Activated naive CD8-positive, alpha-beta T cell (primary cell): ENCODE measurements at regions not wholly inside any gene's neighbourhood (a gene's known extent, or its start where the extent isn't known, plus 50 kb on each side); places are given as distances from the start of the nearest gene placed in this dataset.

Source experiments
- H3K27ac Mint-ChIP-seq: one replicate; pipeline ENCODE4 v1.8.0; 2021; ENCODE audit warnings: mixed read lengths
- H3K27me3 Mint-ChIP-seq: one replicate; pipeline ENCODE4 v1.8.0; 2021; ENCODE audit warnings: mixed read lengths
- H3K36me3 Mint-ChIP-seq: one replicate; pipeline ENCODE4 v1.8.0; 2021; ENCODE audit warnings: mixed read lengths
- H3K4me1 Mint-ChIP-seq: one replicate; pipeline ENCODE4 v1.8.0; 2021; ENCODE audit warnings: low read depth, mixed read lengths
- H3K4me3 Mint-ChIP-seq: one replicate; pipeline ENCODE4 v1.8.0; 2021; ENCODE audit warnings: mild to moderate bottlenecking, mixed read lengths
- H3K9me3 Mint-ChIP-seq: one replicate; pipeline ENCODE4 v1.8.0; 2021; ENCODE audit warnings: low read depth, mixed read lengths

- H3K27ac Mint-ChIP-seq, result no peak overlapping the region
- H3K4me1 Mint-ChIP-seq, result no peaks in the 10 kb centered on the region
- H3K27me3 Mint-ChIP-seq, result no peaks in the 10 kb centered on the region
- no peaks in the 10 kb centered on the region for H3K9me3 Mint-ChIP-seq
- no peaks in the 10 kb centered on the region for H3K36me3 Mint-ChIP-seq
- H3K4me3 Mint-ChIP-seq, result no peak overlapping the region
Measured at GRCh38 chr20:51917886-51918535, 115.7 kb upstream of the SALL4 start.

GRCh38 chr20:51916244-51916643 is 113.9 kb upstream of the SALL4 start:
- Mint-ChIP-seq H3K4me1 (no peaks in the 10 kb centered on the region), H3K9me3 (no peaks in the 10 kb centered on the region), H3K27me3 (peaks cover 2% of the 10 kb centered on the region), H3K36me3 (no peaks in the 10 kb centered on the region), H3K27ac (no peak overlapping the region), H3K4me3 (no peak overlapping the region)

- Mint-ChIP-seq H3K4me3 (no peak overlapping the region), H3K9me3 (no peaks in the 10 kb centered on the region), H3K4me1 (no peaks in the 10 kb centered on the region)
Measured at GRCh38 chr20:51914758-51915157, 112.4 kb upstream of the SALL4 start.

GRCh38 chr20:51910321-51911050 is 108.2 kb upstream of the SALL4 start:
- H3K4me3 Mint-ChIP-seq, result no peak overlapping the region
- no peak overlapping the region for H3K27ac Mint-ChIP-seq
- no peaks in the 10 kb centered on the region for H3K36me3 Mint-ChIP-seq
- H3K27me3 Mint-ChIP-seq, result peaks cover 2% of the 10 kb centered on the region
- no peaks in the 10 kb centered on the region for H3K9me3 Mint-ChIP-seq
- H3K4me1 Mint-ChIP-seq, result no peaks in the 10 kb centered on the region

More at GRCh38 chr20:51914758-51915157, 112.4 kb upstream of the SALL4 start:
- H3K27me3 Mint-ChIP-seq, result peaks cover 2% of the 10 kb centered on the region
- H3K36me3 Mint-ChIP-seq, result no peaks in the 10 kb centered on the region
- H3K27ac Mint-ChIP-seq, result no peak overlapping the region

- H3K36me3 Mint-ChIP-seq, result no peaks in the 10 kb centered on the region
- no peak overlapping the region for H3K27ac Mint-ChIP-seq
- H3K9me3 Mint-ChIP-seq, result no peaks in the 10 kb centered on the region
- H3K4me1 Mint-ChIP-seq, result no peaks in the 10 kb centered on the region
- H3K4me3 Mint-ChIP-seq, result no peak overlapping the region
- peaks cover 2% of the 10 kb centered on the region for H3K27me3 Mint-ChIP-seq
Measured at GRCh38 chr20:51906679-51907078, 104.4 kb upstream of the SALL4 start.

GRCh38 chr20:51906049-51906448 is 103.7 kb upstream of the SALL4 start:
- Mint-ChIP-seq H3K36me3 (no peaks in the 10 kb centered on the region), H3K4me3 (no peak overlapping the region), H3K27me3 (no peaks in the 10 kb centered on the region), H3K27ac (no peak overlapping the region), H3K9me3 (no peaks in the 10 kb centered on the region), H3K4me1 (no peaks in the 10 kb centered on the region)

- Mint-ChIP-seq H3K4me1 (no peaks in the 10 kb centered on the region), H3K9me3 (peaks cover 4% of the 10 kb centered on the region), H3K4me3 (no peak overlapping the region), H3K36me3 (no peaks in the 10 kb centered on the region), H3K27ac (no peak overlapping the region), H3K27me3 (no peaks in the 10 kb centered on the region)
Measured at GRCh38 chr20:51902933-51903332, 100.6 kb upstream of the SALL4 start.

GRCh38 chr20:51900443-51900842 is 98.1 kb upstream of the SALL4 start:
- H3K36me3 Mint-ChIP-seq, result no peaks in the 10 kb centered on the region
- peaks cover 4% of the 10 kb centered on the region for H3K9me3 Mint-ChIP-seq

GRCh38 chr20:51899674-51900073 is 97.4 kb upstream of the SALL4 start:
- Mint-ChIP-seq H3K9me3 (peaks cover 4% of the 10 kb centered on the region), H3K27ac (no peak overlapping the region), H3K4me1 (no peaks in the 10 kb centered on the region), H3K4me3 (no peak overlapping the region), H3K36me3 (no peaks in the 10 kb centered on the region), H3K27me3 (no peaks in the 10 kb centered on the region)

More at GRCh38 chr20:51900443-51900842, 98.1 kb upstream of the SALL4 start:
- H3K4me3 Mint-ChIP-seq, result no peak overlapping the region
- H3K27me3 Mint-ChIP-seq, result no peaks in the 10 kb centered on the region
- H3K27ac Mint-ChIP-seq, result no peak overlapping the region
- no peaks in the 10 kb centered on the region for H3K4me1 Mint-ChIP-seq

- Mint-ChIP-seq H3K9me3 (peaks cover 4% of the 10 kb centered on the region), H3K27ac (no peak overlapping the region), H3K4me3 (no peak overlapping the region), H3K27me3 (no peaks in the 10 kb centered on the region), H3K4me1 (no peaks in the 10 kb centered on the region), H3K36me3 (no peaks in the 10 kb centered on the region)
Measured at GRCh38 chr20:51898788-51899187, 96.5 kb upstream of the SALL4 start.

GRCh38 chr20:51894619-51895018 is 92.3 kb upstream of the SALL4 start:
- Mint-ChIP-seq H3K4me3 (no peak overlapping the region), H3K4me1 (no peaks in the 10 kb centered on the region), H3K27ac (no peak overlapping the region), H3K9me3 (peaks cover 4% of the 10 kb centered on the region), H3K36me3 (no peaks in the 10 kb centered on the region), H3K27me3 (no peaks in the 10 kb centered on the region)

GRCh38 chr20:51894201-51894600 is 91.9 kb upstream of the SALL4 start:
- no peak overlapping the region for H3K27ac Mint-ChIP-seq
- no peaks in the 10 kb centered on the region for H3K27me3 Mint-ChIP-seq
- H3K9me3 Mint-ChIP-seq, result peaks cover 4% of the 10 kb centered on the region
- H3K36me3 Mint-ChIP-seq, result no peaks in the 10 kb centered on the region
- H3K4me1 Mint-ChIP-seq, result no peaks in the 10 kb centered on the region
- H3K4me3 Mint-ChIP-seq, result no peak overlapping the region

GRCh38 chr20:51893723-51894122 is 91.4 kb upstream of the SALL4 start:
- no peak overlapping the region for H3K4me3 Mint-ChIP-seq
- H3K27me3 Mint-ChIP-seq, result no peaks in the 10 kb centered on the region
- H3K9me3 Mint-ChIP-seq, result no peaks in the 10 kb centered on the region
- H3K27ac Mint-ChIP-seq, result no peak overlapping the region
- no peaks in the 10 kb centered on the region for H3K4me1 Mint-ChIP-seq
- H3K36me3 Mint-ChIP-seq, result no peaks in the 10 kb centered on the region

- Mint-ChIP-seq H3K36me3 (no peaks in the 10 kb centered on the region), H3K4me1 (no peaks in the 10 kb centered on the region), H3K27me3 (no peaks in the 10 kb centered on the region), H3K27ac (no peak overlapping the region), H3K9me3 (no peaks in the 10 kb centered on the region), H3K4me3 (no peak overlapping the region)
Measured at GRCh38 chr20:51890003-51890402, 87.7 kb upstream of the SALL4 start.

GRCh38 chr20:51889466-51889865 is 87.1 kb upstream of the SALL4 start:
- Mint-ChIP-seq H3K9me3 (no peaks in the 10 kb centered on the region), H3K4me1 (no peaks in the 10 kb centered on the region), H3K27me3 (no peaks in the 10 kb centered on the region), H3K4me3 (no peak overlapping the region), H3K36me3 (no peaks in the 10 kb centered on the region), H3K27ac (no peak overlapping the region)

- Mint-ChIP-seq H3K4me1 (no peaks in the 10 kb centered on the region), H3K36me3 (no peaks in the 10 kb centered on the region), H3K27me3 (no peaks in the 10 kb centered on the region), H3K4me3 (no peak overlapping the region), H3K27ac (no peak overlapping the region), H3K9me3 (no peaks in the 10 kb centered on the region)
Measured at GRCh38 chr20:51888291-51888690, 86.0 kb upstream of the SALL4 start.
